DMS 273 treated with DMSO at 0.1 percent for 48 hours (cell line): ENCODE measurements at regions not wholly inside any gene's neighbourhood (a gene's known extent, or its start where the extent isn't known, plus 50 kb on each side); places are given as distances from the start of the nearest gene placed in this dataset.

Experiments
- DNase-seq: peaks from one replicate; lab custom pipeline; 2025; lab: John Stamatoyannopoulos, UW

DNA sequence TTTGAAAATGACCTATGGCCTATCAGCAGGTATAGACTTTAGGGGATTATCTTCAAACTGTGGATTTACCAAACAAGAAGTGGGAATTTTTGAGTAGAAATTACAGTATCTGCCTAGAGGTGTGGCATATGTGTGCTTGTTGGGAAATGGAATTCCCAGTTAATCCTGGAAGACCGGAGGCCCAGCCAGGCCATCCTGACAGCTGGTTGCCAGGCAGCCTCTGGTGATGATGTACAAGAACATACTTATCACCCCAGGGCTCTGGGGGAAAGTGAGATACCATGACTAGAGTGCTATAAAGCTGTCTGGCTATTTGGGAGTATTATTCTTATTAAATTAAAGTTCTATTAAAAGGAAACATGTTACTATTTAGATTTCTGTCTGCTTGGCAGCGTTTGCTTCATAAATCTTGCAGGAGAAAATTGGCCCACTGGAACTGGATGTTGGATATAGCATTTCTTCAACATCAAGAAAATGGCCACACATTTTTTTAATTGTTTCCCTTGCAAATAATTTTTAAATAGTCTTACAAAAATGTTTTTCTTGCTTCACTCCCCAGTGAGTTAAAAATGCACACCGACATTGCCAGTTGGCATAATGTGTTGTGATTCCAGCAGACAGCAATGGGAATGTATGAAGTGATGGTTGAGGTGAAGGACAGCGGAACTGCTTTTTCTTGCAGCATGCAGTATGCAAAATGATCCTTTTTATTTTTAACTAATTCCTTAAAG lies 187.8 kb downstream of the MYLK4 start:
- no peak for DNase-seq

DNA sequence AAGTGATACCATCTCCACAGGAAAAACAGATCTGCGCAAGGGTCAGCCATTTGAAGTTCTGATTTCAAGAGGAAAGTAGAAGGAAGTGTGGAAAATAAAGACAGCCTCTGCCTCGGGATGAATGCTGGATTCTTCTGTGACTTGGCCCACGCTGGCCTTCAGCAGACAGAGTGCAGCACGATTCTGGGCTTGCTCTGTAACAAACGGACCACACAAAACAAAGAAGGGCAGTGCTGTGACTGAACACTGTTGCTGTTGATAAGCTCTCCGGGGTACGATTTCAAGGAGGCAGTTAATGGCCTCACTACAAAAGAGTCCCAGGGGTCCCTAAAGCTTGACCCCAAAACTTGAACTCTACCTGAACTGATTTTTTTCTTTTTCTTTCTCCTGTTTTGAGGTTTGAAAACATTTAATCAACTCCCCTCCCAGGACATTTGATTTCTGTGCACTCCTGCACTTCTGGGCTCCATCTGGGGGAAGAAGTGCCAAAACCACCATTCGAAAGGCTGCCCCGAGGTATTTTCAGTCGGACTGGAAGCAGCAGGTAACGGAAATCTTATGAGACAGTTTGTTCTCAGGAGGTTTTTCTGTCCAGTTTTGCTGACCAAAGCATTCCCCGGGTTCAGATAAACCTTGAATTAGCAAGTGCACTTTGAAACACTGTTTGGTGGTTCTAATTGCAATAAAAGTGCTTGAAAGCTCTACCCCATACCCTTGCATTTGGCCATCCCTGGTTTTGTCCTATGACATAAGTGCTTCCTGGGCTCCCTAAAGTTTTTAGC lies 189.6 kb downstream of the MYLK4 start:
- no peak for DNase-seq

DNA sequence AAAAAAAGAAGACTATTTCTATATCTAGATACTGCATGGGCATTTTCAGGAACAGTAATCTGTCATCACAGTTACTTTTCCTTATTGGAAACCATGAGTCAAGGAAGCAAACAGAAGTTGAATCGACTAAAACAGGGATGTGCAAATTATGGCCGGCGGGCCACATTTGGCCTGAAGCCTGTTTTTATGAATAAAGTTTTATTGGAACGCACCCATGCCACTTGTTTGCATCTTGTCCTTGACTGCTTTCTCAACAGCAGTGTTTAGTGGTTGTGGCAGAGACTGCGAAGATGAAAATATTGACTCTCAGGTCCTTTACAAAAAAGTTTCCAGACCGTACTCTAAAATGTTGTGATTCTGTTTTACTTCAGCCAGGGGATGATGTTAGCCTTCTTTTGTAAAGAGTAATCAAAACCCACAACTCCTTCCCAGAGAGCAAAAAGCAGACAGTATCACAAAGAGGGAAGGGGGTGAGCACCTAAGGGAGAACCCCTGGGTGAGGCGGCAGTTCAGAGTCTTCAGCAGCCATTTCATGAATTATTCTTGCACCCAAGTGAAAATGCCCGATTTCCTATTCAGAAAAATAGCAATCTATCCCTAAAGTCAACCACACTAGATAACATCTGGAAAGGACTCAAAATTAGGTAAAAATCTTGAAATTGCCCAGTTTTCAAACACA lies 190.4 kb downstream of the MYLK4 start:
- DNase-seq, result no peak

- DNase-seq, result no peak
Measured at GRCh38 chr6:2558861-2559801, 191.6 kb downstream of the MYLK4 start.

DNA sequence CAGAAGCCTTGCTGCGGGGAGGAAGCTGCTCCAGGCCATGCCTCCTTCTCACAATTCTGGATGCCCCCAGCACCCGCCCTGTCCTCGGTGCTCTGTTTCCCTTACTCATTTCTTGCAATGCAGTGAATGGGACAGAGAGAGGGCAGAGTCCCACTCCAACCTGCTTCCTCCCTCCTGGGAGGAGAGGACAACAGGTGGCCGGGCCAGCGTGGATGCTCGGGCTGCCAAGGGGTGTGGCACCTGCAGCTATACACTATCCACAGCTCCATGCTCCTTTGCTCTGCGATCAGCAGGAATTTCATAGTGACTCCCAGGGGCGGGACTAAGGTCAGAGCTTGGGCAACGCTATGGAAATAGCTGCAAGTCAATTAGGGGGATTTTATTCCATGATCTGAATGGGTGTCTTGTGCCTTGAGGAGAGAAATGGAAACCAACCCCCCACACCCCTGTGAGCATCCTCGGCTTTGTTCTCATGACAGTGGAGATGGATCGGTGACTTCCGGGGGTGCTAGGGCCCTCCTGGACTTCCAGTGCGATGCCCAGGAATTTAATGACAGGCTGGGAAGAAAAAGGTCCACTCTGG lies 192.5 kb downstream of the MYLK4 start:
- DNase-seq, result no peak

DNA sequence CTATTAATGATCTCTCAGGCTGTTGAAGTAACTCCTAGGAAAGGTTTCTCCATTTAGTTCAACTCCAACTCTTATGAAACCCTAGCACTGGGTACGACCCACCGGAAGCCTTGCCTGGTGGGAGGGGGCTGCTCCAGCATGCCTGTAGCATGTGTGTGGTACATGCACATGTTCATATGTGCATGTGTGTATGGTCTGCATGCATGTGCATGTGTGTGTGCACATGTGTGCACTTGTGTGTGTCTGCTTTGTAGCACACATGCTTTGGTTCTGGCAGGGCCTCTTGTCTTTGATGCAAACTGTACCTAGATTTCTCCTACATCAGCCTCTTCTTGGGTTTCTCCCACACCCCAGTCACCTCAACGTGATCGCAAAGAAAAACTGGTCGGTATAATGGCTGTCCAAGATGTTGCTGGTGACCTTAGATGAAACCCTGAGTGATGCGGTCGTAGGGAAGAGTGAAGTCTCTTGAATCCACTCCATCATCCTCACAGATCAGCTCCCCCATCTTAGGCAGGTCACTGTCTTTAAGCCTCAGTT lies 193.5 kb downstream of the MYLK4 start:
- DNase-seq, result no peak

- DNase-seq, result no peak
Measured at GRCh38 chr6:2556761-2557160, 194.0 kb downstream of the MYLK4 start.

GRCh38 chr6:2554651-2555260 lies 196.0 kb downstream of the MYLK4 start:
- DNase-seq, result no peak

GRCh38 chr6:2552526-2553154 lies 198.1 kb downstream of the MYLK4 start:
- no peak for DNase-seq

DNA sequence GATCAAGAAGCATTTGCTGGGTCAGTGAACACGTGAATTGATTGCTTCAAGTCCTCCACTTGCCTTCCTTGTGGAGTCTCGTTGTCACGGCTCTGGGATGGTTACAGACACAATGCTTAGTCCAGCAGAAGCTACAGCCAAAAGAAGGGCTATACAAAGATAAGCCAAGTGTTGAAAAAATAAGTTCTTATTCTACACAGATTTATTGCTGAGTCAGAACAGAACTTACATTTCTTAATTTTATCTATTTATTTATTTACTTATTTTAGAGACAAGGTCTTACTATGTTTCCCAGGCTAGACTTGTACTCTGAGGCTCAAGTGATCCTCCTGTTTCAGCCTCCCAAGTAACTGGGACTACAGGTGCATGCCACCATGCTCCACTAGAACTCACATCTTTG lies 199.0 kb downstream of the MYLK4 start:
- no peak for DNase-seq

GRCh38 chr6:2550247-2550646 lies 200.5 kb downstream of the MYLK4 start:
- no peak for DNase-seq

GRCh38 chr6:2549834-2550233 lies 200.9 kb downstream of the MYLK4 start:
- DNase-seq, result no peak

DNA sequence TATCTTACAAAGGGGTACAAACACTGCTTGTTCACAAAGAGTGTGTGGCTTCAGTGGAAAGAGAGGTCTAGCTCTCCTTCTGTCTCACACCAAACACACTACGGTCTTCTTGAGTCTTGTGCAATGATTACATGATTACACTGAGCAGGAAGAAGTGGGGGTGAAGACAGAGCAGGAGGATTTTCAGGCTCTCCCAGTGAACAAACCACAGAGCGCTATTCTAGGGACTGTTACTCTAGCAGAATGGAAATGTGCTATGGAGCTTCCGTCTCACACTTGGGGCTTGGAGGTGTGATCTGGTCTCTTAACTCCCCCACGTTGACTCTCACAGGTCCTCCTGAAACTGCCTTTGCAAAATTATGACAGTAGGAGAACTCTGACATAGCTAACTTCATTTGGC lies 203.4 kb downstream of the MYLK4 start:
- no peak for DNase-seq

GRCh38 chr6:2546901-2547300 lies 203.8 kb downstream of the MYLK4 start:
- no peak for DNase-seq

DNA sequence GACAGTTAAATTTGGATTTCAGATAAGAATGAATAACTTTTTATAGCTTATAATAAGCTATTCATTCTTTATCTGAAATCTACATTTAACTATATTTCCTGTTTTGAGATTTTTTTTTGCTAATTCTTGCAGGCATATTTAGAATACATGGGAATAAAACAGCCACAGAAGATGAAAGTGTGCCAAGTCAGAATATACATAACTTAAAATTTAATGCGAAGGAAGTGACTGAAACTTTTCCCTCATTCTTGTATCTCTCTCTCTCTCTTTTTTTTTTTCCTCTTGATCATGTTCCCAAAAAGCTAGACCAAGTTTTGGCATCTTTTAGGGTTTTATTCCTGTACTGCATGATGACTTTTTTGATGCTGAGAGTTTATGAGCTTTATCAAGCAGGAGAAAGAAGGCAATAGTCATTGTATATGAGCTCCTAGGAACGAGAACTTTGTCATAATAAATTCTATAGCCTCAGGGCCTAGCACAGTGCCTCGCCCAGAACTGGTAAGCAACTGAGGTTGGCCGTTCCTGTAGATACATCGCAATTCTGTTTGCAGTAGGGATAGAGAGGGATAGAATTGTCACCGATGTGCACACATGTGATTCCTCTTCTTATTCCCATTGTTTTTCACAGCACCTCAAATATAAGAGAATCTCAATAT lies 205.2 kb downstream of the MYLK4 start:
- no peak for DNase-seq

GRCh38 chr6:2543321-2543720 lies 207.4 kb downstream of the MYLK4 start:
- no peak for DNase-seq

GRCh38 chr6:2542858-2543218 lies 207.9 kb downstream of the MYLK4 start:
- no peak for DNase-seq

DNA sequence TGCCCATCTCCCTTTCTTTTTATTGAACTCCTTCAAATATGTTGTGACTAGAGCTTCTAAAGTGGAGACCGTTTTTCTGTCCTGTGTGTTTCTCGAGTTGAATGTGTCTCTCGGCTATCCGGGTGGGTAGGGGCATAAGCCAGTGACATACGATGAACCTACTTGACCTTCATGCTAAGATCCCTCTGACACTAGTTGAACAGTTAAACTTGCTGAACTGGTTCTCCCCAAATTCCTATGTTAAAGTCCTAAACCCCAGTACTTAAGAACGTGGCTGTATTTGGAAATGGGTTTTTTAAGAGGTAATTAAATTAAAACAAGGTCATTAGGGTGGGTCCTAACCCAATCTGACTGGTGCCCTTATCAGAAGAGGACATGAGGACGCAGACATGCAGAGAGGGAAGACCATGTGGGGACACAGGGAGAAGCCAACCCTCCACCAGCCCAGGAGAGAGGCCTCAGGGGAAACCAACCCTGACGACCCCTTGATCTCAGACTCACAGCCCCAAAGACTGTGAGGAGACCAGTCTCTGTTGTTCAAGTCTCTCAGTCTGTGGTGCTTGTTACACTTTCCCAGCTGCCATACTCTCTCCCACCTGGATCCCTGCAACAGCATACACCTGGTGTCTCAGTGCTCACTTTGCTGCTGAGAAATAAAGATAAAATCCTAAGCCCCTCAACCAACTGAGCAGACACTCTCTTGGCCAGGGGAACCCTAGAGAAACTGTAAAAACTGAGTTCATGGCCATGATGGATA lies 208.4 kb downstream of the MYLK4 start:
- DNase-seq, result no peak

- DNase-seq, result no peak
Measured at GRCh38 chr6:2536451-2536850, 214.3 kb downstream of the MYLK4 start.
